Raji (cell line): ENCODE measurements at regions not wholly inside any gene's neighbourhood (a gene's known extent, or its start where the extent isn't known, plus 50 kb on each side); places are given as distances from the start of the nearest gene placed in this dataset.

ENCODE experiments used
- POLR2A ChIP-seq: IDR thresholded peaks from 2 replicates; pipeline ENCODE4 v1.6.1; 2011; ENCODE audit warnings: low read depth, low read length, control low read depth; ENCODE audit not compliant: insufficient read depth

GRCh38 chrX:46325312-46325877 is 219.8 kb downstream of the ZNF674 start:
- TF ChIP-seq POLR2A, result no peak

GRCh38 chrX:46324166-46324565 is 221.1 kb downstream of the ZNF674 start:
- TF ChIP-seq POLR2A, result no peak

GRCh38 chrX:46321676-46322075 is 223.5 kb downstream of the ZNF674 start:
- TF ChIP-seq POLR2A, result no peak

GRCh38 chrX:46319750-46320149 is 225.5 kb downstream of the ZNF674 start:
- no peak for TF ChIP-seq POLR2A

- no peak for TF ChIP-seq POLR2A
These were observed 226.7 kb downstream of the ZNF674 start for GRCh38 chrX:46318551-46318950.

- TF ChIP-seq POLR2A, result no peak
These were observed 228.1 kb downstream of the ZNF674 start for GRCh38 chrX:46317163-46317562.

GRCh38 chrX:46311581-46312120 is 233.6 kb downstream of the ZNF674 start:
- no peak for TF ChIP-seq POLR2A

GRCh38 chrX:46310815-46311497 is 234.3 kb downstream of the ZNF674 start:
- TF ChIP-seq POLR2A, result no peak

- no peak for TF ChIP-seq POLR2A
These were observed 237.1 kb downstream of the ZNF674 start for GRCh38 chrX:46308110-46308509.

GRCh38 chrX:46306103-46306502 is 239.1 kb downstream of the ZNF674 start:
- TF ChIP-seq POLR2A, result no peak

- TF ChIP-seq POLR2A, result no peak
These were observed 239.8 kb downstream of the ZNF674 start for GRCh38 chrX:46305431-46305830.

- no peak for TF ChIP-seq POLR2A
These were observed 243.3 kb downstream of the ZNF674 start for GRCh38 chrX:46301903-46302302.

- no peak for TF ChIP-seq POLR2A
These were observed 246.4 kb downstream of the ZNF674 start for GRCh38 chrX:46298821-46299220.

GRCh38 chrX:46295963-46296362 is 249.3 kb downstream of the ZNF674 start:
- TF ChIP-seq POLR2A, result no peak

GRCh38 chrX:46294234-46294633 is 251.0 kb downstream of the ZNF674 start:
- TF ChIP-seq POLR2A, result no peak

- no peak for TF ChIP-seq POLR2A
These were observed 265.3 kb downstream of the ZNF674 start for GRCh38 chrX:46279925-46280313.
